Right renal pelvis (tissue), 4 donors: ENCODE measurements at regions not wholly inside any gene's neighbourhood (a gene's known extent, or its start where the extent isn't known, plus 50 kb on each side); places are given as distances from the start of the nearest gene placed in this dataset.

Experiments
- DNase-seq, 4 donors: peaks; one replicate each; pipeline ENCODE4 v3.0.0-alpha.2; 2013; ENCODE audit warnings: low read depth in 4 of 4, low spot score in 3 of 4, missing footprints in 1 of 4

DNA sequence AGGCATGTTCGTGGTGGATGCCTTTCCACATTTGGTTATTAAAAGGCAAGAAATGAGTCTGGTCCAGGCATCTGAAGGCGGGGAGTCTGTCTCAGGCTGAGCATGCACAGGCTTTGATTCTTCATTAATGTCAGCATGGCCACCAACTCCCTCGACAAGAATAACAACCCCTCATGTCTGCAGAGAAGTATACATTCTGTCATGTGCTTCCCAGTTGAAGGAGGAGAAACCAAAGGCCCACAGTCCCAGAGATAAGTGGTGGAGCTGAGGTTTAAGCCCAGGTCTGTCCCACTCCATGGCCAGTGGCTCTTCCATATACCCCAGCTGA is 61.6 kb upstream of the LAPTM5 start:
- DNase-seq = no peak

DNA sequence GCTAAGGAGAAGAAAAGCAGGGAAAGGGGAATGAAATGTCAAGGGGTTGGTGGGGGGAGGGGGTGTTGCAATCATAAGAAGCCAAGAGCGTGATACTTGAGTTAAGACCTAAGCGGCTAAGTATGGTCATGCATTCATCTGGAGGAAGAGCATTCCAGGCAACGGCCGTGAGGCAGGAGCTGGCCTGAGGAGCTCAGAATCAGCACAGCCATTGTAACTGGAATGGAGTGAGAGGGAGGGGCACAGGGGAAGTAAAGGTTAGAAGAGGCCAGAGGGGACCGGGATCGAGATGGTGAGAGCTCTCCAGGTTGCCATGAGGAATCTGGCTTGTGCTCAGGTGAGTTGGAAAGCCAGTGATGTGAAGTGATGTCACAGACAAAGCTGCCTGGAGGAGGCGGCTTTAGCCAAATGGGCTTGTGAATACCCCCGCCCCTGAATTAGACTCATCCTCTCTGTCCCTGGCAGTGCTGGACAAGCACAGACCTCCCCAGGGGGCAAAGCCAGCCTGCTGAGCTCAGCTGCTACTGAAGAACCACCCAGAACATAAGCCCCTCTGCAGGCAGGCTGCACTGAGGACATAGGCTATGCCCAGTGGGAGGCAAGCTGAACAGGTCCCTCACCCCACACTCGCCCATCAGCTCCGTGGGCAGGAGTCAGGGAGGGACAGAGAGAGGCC is 61.1 kb upstream of the LAPTM5 start:
- DNase-seq = no peak

DNA sequence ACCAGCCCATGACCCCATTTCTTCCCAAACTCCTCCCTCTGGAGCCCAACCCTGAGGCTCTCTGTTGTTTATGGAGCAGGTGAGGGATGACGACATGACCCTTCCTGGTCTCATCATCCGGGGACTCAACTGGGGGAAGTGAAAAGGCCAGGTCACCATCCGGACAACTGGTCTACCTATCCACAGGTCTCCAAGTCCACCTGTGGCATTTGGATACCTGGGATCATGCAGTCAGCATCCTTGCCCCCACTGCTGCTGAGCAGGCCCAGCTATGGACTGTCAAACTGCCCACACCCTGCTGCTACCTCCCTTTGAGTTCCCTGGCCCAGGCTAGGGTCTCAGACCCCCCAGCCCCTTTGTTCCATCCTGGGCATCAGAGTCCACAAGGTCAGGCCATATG is 60.0 kb upstream of the LAPTM5 start:
- no peak for DNase-seq

DNA sequence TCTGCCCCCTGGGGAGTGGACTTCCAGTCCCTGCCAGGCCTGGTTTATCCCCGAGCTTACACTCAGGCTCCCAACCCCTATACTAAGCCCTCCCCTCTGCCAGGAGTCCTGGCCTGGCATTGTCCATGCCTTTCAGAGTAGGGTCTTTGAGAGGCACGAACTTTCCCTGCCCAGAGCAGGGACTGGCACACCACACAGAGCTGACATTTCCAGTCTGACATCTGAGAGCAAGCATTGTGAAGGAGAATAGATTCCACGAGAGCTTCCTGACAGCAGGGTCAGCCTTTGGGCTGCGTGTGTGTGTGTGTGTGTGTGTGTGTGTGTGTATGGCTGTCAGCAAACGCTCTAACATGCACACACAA is 59.5 kb upstream of the LAPTM5 start:
- DNase-seq = no peak

DNA sequence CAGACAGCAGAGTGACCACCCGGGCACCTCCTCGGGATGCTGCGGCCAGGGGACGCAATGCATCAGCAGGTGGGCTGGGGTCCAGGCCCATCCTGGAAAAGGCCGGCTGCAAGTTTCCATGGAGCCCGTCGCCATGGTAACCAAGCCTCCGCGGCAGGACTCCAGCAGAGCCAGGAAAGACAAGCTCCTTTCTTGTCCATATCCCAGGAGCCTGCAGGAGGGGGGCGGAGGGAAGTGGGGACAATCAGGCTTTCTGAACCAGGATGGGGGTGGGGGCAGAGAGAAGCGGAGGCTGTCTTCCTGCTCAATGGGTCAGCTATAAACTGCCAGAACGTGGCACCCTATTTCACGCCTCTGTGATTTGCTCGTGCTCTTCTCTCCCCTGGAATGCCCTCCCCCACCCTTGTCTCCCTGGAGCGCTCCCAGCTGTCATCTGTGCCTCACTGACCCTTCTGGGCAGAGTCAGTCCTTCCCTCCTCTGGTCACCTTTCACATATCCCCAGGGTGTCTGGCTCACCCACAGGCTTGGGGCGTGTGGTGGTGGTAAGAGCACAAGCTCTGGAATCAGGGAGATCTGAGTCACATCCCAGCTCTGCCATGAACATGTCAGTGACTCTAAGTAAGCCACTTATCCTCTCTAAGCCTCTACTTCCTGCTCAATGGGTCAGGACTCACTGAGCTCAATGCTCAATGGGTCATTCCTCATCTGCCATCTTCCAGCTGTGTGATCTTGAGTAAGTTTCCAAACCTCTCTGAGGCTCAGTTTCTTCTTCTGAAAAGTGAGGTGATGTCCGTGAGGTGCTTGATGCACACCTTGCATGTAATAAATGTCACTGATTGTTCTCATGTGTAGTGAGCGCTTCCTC is 58.9 kb upstream of the LAPTM5 start:
- peak; percentile 53 to 75 (median 68) for DNase-seq

DNA sequence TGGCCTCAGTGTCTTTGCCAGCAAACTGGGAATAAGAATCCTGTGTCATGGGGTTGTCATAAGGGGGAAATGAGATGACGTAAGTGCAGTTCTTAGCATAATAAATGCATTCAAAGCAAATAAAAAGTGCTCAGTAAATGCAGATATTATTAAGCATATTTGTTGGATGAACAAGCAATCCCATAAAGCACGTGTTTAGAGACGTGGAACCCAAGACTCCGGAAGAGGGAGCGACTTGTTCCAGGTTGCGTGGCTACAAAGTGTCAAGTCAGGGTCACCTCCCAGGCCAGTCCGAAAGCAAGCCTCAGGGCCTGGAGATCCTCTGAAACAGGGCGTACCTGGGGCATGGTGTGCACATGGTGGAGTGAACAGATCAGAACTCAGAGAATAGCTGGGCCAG is 58.0 kb upstream of the LAPTM5 start:
- no peak for DNase-seq

DNA sequence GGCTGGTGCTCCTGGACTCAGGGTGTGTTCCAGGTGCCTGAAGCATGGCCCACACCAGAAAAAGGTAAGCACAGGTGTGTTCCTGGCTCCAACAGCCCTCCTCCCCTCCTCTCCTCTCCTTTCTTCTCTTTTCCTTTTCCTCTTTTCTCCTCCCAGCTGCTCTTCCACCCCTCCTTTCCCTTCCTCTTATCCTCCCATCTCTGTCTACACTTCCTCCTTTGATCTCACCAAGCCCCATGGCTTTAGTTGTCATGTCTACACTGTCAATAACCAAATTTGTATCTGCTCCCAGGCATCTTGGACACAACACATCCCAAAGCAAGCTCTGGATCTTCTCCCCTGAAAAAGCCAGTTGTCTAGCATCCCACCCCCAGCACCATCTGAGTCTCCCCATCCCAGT is 56.7 kb upstream of the LAPTM5 start:
- no peak for DNase-seq

DNA sequence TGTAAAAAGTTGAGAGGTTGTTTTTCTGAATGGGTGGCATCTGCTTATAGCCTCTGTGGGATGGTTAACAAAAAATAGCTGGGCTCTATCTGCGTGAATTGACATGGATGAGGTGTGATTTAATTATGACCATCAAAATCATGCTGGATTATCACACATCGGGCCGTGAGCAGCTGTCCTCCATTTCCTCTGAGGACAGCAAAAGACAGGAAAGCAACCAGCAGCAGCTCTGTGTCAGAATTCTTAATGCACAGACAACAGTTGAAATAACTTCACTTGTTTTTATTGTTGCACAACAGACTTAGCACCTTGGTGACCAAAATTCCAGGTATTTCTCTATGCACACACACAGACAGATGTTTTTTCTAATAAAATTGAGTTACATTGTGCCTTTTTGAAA is 54.5 kb upstream of the LAPTM5 start:
- DNase-seq = no peak

DNA sequence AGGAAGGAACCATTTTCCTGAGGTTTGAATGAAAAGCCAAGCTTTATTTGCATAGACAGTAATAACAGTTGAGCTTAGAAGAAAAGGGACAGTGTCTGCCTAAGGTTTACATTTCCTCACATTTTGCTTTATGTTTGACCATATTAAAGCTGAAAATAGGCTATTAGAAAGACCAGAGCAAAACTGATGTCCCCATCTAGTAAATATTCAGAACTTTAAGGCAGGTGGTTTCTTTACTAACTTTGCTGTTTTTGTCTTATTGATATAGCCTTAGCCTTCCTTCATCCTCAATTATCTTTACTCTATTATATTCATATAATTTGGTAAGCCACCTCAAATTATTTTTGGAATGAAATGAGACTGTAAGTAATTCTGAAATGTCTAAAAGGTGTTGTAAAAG is 53.6 kb upstream of the LAPTM5 start:
- DNase-seq = no peak

DNA sequence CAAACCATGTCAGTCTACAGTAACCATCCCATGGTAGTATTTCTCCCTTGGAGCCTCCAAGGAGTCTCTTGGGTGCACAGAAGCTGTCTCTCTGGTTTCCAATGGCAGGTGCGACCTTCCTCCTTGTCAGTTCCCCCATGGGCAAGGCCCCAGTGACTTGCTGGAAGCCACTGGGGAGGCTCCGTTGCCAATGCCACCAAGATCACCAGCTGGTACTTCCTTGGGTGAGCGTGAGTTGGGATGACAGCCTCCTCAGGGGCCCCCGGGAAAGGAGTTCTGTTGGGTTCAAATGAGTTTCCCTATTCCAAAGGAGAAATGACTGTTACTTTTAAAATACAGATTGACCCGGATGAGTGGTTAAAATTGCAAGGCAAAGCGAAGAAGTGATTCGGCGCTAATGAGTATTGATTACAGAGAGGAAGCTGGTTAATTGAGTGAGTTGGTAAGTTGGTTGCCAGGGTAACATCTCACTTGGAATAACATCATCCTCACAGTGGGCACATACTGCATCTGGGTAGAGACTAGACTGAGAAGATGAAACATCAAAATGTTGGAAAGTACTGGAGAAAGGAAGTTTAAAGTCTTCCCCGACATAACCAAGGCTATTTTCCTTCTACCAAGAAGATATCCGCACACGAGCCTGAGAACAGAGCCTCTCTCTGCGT is 53.0 kb upstream of the LAPTM5 start:
- no peak for DNase-seq

DNA sequence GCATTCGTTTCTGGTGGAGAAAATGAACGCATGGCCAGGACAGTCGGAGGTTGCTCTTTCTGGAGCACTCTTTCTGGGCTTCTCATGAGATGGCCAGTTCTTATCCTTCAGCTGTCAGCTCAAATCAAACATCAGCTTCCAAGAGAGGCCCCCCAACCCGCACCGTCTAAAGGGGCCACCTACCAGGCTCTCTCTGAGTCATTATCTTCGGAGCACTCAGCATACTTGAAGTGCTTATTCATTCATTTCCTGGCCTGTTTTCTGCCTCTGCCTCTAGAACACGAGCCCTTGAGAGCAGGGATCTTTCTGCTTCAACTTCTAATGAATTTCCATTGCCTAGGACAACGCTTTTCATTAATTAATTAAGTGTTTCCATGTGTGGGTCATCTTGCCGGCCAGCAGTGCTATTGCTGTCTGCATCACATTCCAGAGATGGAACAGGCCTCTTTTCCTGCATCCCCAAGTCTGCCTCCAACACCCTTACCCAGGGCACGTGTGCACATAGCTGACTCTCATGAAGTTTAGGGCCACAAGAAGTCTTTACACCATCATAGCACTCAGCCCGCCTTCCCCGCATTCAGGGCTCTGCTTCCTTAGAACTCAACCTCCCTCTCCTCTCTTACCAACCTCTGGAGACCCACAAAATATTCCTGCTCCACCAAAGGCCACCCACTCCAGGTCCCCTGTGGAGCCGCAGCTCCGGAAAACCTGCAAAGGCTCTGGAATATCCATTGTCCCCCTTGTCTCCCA is 52.1 kb upstream of the LAPTM5 start:
- no peak for DNase-seq

DNA sequence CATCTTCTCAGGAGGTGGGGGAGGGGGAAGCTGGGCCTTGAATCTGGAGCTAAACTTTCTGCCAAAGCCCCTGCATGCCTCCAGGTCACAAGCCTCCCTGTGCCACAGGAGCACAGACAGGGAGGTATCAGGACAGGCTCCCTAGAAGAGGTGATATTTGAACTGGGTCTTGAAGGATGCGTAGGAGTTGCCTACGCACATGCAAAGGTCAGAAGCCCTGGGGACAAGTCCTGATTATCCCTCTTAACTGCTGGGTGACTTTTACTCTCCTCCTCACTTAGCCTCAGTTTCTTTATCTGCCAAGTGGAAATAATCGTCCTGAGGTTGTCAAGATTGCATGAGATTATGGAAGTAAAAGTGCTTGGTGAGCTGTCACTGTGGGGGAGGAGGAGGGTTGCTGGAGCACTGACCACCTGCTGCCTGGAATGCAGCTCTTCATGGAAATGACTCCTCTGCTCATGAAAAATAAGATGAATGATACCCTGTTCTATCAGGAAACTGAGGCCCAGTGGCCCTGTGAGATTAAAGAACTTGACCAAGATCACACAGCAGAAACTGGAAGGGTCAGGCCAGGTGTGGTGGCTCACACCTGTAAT is 50.6 kb upstream of the LAPTM5 start:
- DNase-seq = no peak

DNA sequence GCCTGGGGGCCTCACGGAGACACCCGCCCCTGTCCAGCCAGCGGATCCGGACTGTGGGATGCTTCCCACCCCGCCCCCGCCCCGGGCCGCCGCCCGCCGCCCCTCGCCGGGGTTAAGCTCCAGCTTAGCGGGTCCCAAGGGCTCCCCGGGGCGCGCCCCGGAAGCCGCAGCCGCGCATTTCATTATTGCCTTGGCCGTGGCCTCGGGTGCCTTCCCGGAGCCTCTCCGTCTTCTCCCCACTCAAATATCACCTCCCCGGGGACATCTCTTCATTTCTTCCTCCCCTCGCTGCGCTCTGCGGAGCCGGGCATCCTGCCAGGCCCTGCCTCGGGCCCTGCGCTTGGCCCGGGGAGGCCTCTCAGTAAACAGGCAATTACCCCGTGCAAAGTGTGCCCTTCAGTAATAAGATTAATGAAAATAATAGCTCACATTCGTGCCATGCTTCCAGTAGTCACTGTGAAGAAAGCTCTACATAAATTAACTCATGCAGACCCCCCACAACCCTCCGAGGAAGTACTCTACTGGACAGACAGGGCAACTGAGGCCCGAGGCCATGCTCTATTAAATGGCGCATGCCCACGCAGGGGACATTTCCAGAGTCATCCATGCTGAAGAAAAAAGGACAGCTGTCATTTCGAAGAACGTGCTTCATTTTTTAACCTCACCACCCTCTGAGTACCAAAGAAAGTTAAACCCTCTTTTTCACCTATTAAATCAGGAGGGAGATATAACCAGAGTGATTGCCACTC is 49.9 kb upstream of the LAPTM5 start:
- no peak for DNase-seq
